ENCODE measurements at regions not wholly inside any gene's neighbourhood (a gene's known extent, or its start where the extent isn't known, plus 50 kb on each side); places are given as distances from the start of the nearest gene placed in this dataset.

DNA sequence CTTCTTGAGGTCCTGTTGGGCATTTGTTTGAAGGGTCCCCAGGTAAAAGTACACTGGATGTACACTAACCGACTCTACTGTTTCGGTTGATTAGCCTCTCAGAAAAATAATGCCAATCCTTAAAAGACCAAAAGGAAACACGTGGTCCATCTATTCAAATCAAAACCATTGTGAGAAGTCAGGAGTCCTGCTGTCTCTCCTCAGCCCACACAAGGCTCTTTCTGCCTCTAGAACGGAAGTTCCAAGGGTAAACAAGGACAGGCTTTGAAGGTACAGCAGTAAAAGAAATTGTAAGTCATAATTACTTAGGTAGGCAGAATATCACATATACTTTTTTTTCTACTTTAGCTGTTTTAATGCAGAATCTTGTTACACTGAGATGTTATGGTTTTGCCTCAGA lies 71.7 kb upstream of the TPK1 start:
- Histone ChIP-seq H3K79me1 (ENCODE audit: low read depth, low read length) (no peaks in the 10 kb centered on the region), H3K14ac (ENCODE audit: insufficient read length) (no peak overlapping the region), H2BK15ac (ENCODE audit: low read length) (no peak overlapping the region), H2BK5ac (ENCODE audit: low read depth, low read length) (no peak overlapping the region), H3K56ac (replicated peaks; ENCODE audit: insufficient read length, low read depth, low read length) (no peak overlapping the region), H4K91ac (replicated peaks; ENCODE audit: insufficient read length, low read length) (no peak overlapping the region), H4K20me1 (replicated peaks in 1 of 2; ENCODE audit: control insufficient read depth in 1 of 2, insufficient read depth in 2 of 2, low read length in 2 of 2) (no peaks in the 10 kb centered on the region), H2BK120ac (replicated peaks; ENCODE audit: low read depth, low read length) (no peak overlapping the region), H4K8ac (ENCODE audit: extremely low read depth, insufficient read depth, low read length) (no peak overlapping the region), H3K27me3 (replicated peaks in 1 of 4; ENCODE audit: control insufficient read depth in 3 of 4, extremely low read depth in 1 of 4, insufficient read depth in 3 of 4, low read length in 3 of 4) (no peaks in the 10 kb centered on the region), H2BK20ac (ENCODE audit: low read length) (no peak overlapping the region), H3K4ac (replicated peaks; ENCODE audit: insufficient read length, low read depth, low read length) (no peak overlapping the region), H3K27ac (ENCODE audit: low read depth, low read length) (no peak overlapping the region), H3K18ac (ENCODE audit: extremely low read depth, low read length) (no peak overlapping the region), H3K4me3 (ENCODE audit: extremely low read depth in 1 of 4, insufficient read depth in 2 of 4, low read depth in 3 of 4, low read length in 4 of 4) (no peak overlapping the region), H2AFZ (ENCODE audit: low read length) (peak overlapping the region; percentile 18; the same call in 1 of the 2 replicates), H2AK5ac (ENCODE audit: low read depth, low read length) (no peak overlapping the region), H3K4me2 (ENCODE audit: insufficient read depth in 1 of 2, low read depth in 2 of 2, low read length in 2 of 2) (no peak overlapping the region), H2BK12ac (ENCODE audit: low read depth, low read length) (no peak overlapping the region), H4K5ac (ENCODE audit: insufficient read length, low read depth, low read length) (no peak overlapping the region), H3K23me2 (ENCODE audit: low read depth, low read length) (no peaks in the 10 kb centered on the region), H3K23ac (ENCODE audit: insufficient read length) (no peak overlapping the region), H3K9ac (replicated peaks in 1 of 4; ENCODE audit: extremely low read depth in 1 of 4, low read depth in 3 of 4, low read length in 3 of 4) (no peak overlapping the region), H3K36me3 (ENCODE audit: control insufficient read depth in 2 of 4, insufficient read depth in 4 of 4, low read length in 3 of 4) (no peaks in the 10 kb centered on the region), H3K9me3 (ENCODE audit: insufficient read depth in 2 of 2, low read depth in 1 of 2, low read length in 1 of 2) (no peaks in the 10 kb centered on the region), H3K79me2 (ENCODE audit: control insufficient read depth in 1 of 2, insufficient read depth in 2 of 2, low read length in 2 of 2) (no peaks in the 10 kb centered on the region), H3K4me1 (replicated peaks in 1 of 4; ENCODE audit: control insufficient read depth in 3 of 4, insufficient read depth in 4 of 4, low read length in 3 of 4) (peaks cover 0 to 4% (median under 1%) of the 10 kb centered on the region in 4 experiments; a peak in 2 of 7 replicates)
- ChIA-PET CTCF (ENCODE audit: partially characterized antibody) (no interaction called here), POLR2A (ENCODE audit: partially characterized antibody) (no interaction called here)
- TF ChIP-seq RNF2 (IDR thresholded peaks at IDR 0.05; ENCODE audit: borderline replicate concordance, low read depth, low read length, missing control alignments, poor library complexity, severe bottlenecking), result no peak
- no peak for TF ChIP-seq SP2 (IDR thresholded peaks at IDR 0.05; ENCODE audit: low read length)
- TF ChIP-seq TAF7 (optimal IDR thresholded peaks at IDR 0.05; ENCODE audit: borderline replicate concordance, low read depth, low read length), result no peak
- no peak for TF ChIP-seq BACH1 (IDR thresholded peaks at IDR 0.05; ENCODE audit: low read length)
- TF ChIP-seq SP4 (IDR thresholded peaks at IDR 0.05; ENCODE audit: low read length), result no peak
- FAIRE-seq (no peak), DNase-seq (ENCODE audit: low read depth in 1 of 2, low spot score in 2 of 2) (no peak)
- 76% methylated on average over 4 of the region's 4 CpGs; no CpG with 5 or more reads in 1 of the 2 experiments for WGBS, 2 experiments (ENCODE audit: extremely low coverage in 1 of 2, insufficient coverage in 1 of 2, insufficient read length in 1 of 2, insufficient replicate concordance in 2 of 2, low coverage in 1 of 2, low lambda C conversion rate in 2 of 2, missing lambda C conversion rate in 1 of 2)
